Neural cell (in vitro differentiated cells): ENCODE measurements at regions not wholly inside any gene's neighbourhood (a gene's known extent, or its start where the extent isn't known, plus 50 kb on each side); places are given as distances from the start of the nearest gene placed in this dataset.

Experiments used
- CTCF ChIP-seq: fragments of 450-650 bp; IDR thresholded peaks from 2 replicates; pipeline ENCODE4 v1.5.1; 2014; ENCODE audit warnings: antibody characterized with exemption, mild to moderate bottlenecking, moderate library complexity; ENCODE audit not compliant: poor library complexity, severe bottlenecking
- EP300 ChIP-seq: fragments of 450-650 bp; conservative IDR thresholded peaks from 2 replicates; pipeline ENCODE4 v1.6.1; 2014; ENCODE audit warnings: antibody characterized with exemption, mild to moderate bottlenecking, moderate library complexity; ENCODE audit not compliant: poor library complexity, severe bottlenecking
- EZH2 ChIP-seq: fragments of 200-600, 300-800 bp; shearing (Covaris generic), sonication (generic); IDR thresholded peaks from 2 replicates; pipeline ENCODE4 v1.6.1; 2014; ENCODE audit warnings: antibody characterized with exemption, low read length, borderline replicate concordance, mild to moderate bottlenecking; ENCODE audit not compliant: insufficient read depth, poor library complexity, severe bottlenecking
- POLR2AphosphoS5 ChIP-seq: IDR thresholded peaks from 2 replicates; pipeline ENCODE4 v1.6.1; 2012
- RAD21 ChIP-seq: fragments of 450-650 bp; conservative IDR thresholded peaks from 2 replicates; pipeline ENCODE4 v1.6.1; 2014; ENCODE audit warnings: antibody characterized with exemption, mild to moderate bottlenecking, moderate library complexity
- REST ChIP-seq: IDR thresholded peaks from 2 replicates; pipeline ENCODE4 v1.6.1; 2012; ENCODE audit warnings: borderline replicate concordance
- TAF1 ChIP-seq: IDR thresholded peaks from 2 replicates; pipeline ENCODE4 v1.6.1; 2012; ENCODE audit warnings: low read depth

- TF ChIP-seq REST (no peak), CTCF (no peak), EZH2 (no peak), TAF1 (no peak), EP300 (no peak), POLR2AphosphoS5 (no peak), RAD21 (no peak)
These were observed 109.2 kb upstream of the ADGRF1 start for GRCh38 chr6:47151232-47151898.
